GM20000 (cell line): ENCODE measurements at regions not wholly inside any gene's neighbourhood (a gene's known extent, or its start where the extent isn't known, plus 50 kb on each side); places are given as distances from the start of the nearest gene placed in this dataset.
A peak's percentile ranks its signal among the peaks of the same experiment; 100 is the strongest.

Source experiments
- DNase-seq: peaks from one replicate; pipeline ENCODE4 v3.0.0; 2012; ENCODE audit warnings: low spot score
- CTCF ChIP-seq: IDR thresholded peaks from 2 replicates; pipeline ENCODE4 v1.5.1; 2012; ENCODE audit warnings: mild to moderate bottlenecking, control low read depth; ENCODE audit errors: extremely low read depth, missing control alignments

DNA sequence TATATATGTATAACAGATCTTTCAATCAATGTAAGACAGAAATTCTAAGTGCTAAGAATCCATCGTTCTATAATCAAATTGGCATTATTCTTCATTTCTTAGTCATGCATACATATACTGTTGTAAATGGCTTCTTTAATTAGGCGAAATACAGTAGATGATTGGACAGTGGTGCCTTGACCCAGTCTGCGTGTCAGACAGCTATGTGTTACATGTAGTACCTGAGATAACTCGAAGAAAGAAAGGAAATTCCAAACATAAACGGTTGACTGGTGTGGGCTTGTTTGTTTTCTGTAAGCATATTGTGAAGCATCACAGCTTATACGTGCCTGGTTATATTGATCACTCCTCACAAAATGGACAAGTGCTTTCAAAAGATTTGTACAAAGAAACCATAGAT, 210.5 kb downstream of the ETNK1 start:
- TF ChIP-seq CTCF = no peak
- no peak for DNase-seq

DNA sequence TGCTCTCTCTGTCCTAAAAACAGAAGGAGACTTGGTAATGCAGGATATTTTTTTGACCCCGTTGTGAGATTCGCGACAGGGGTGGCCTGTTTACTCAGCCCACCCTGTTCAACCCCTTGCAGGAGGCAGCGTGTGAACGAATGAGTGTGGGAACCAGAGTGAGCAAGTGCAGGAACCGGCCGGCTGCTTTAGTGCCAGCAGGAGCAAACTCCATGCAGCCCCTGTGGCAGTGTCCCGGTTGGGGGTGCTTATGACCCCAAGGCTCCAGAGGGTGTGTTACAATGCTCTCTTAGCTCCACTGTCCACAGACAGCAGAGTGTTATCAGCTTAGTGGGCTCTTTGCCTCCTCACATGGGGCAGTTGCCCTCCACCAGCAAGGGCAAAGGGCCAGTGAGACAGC, 225.2 kb downstream of the ETNK1 start:
- TF ChIP-seq CTCF = no peak
- no peak for DNase-seq

GRCh38 chr12:22851532-22851931, 226.6 kb downstream of the ETNK1 start:
- no peak for DNase-seq
- no peak for TF ChIP-seq CTCF

DNA sequence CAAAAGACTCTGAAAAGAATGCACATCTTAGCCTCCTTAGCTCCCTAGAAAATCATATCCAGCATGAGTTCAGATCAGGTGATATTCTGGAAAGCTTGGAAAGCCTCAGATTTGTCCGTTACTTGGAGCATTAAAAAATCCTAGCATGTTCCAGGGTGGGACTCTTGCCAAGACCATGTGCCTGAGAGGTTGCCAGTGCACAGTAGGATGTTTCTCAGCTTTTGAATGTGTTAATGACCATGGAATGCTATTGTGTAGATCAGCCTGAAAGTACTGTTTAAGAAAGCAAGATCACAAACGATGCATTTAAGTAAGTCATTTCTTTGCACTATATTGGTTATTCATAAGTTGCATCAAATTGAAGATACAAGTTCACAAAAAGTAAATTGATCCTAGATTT, 230.5 kb downstream of the ETNK1 start:
- DNase-seq = no peak
- no peak for TF ChIP-seq CTCF

- DNase-seq = peak; percentile 10
Measured at GRCh38 chr12:22856178-22856577, 231.2 kb downstream of the ETNK1 start.

GRCh38 chr12:22858849-22859570, 234.0 kb downstream of the ETNK1 start:
- DNase-seq = no peak
- TF ChIP-seq CTCF = no peak

More at GRCh38 chr12:22856178-22856577, 231.2 kb downstream of the ETNK1 start:
- no peak for TF ChIP-seq CTCF

GRCh38 chr12:22860926-22861325, 236.0 kb downstream of the ETNK1 start:
- TF ChIP-seq CTCF = no peak
- DNase-seq = no peak
